Heart left ventricle (tissue), 13 donors: ENCODE measurements at regions not wholly inside any gene's neighbourhood (a gene's known extent, or its start where the extent isn't known, plus 50 kb on each side); places are given as distances from the start of the nearest gene placed in this dataset.

Experiments
- CTCF ChIP-seq, 12 donors: fragments of 200-600 bp; sonication (generic) in 4 of 12; IDR thresholded peaks; one replicate each; pipeline versions ENCODE4 v1.5.0 to v1.8.0; 2018 to 2022; ENCODE audit warnings: antibody characterized with exemption in 12 of 12, mild to moderate bottlenecking in 5 of 12
- POLR2A ChIP-seq, 2 donors: fragments of 450-650 bp; IDR thresholded peaks; one replicate each; pipeline ENCODE4 v1.6.1; 2017; ENCODE audit warnings: antibody characterized with exemption in 2 of 2, mild to moderate bottlenecking in 2 of 2, moderate library complexity in 2 of 2
- donor health status: ischemic (EF 13 %, LVEDD 7.1; RV severe dilation, severe dysfunction).
- donor health status: DM: no; HTN: yes; CAD: no.
- donor health status: DM: no; HTN: no; CAD: no.
- donor health status: ischemic (EF 25% LVEDD 6.9; RV normal size, moderate dysfunction).
- donor health status: ischemic (EF 25% LVEDD 5.7; RV mildly dilated, moderate dysfunction).
- donor health status: ischemic (EF 35%, LVEDD 5.7; RV mildly dilated, moderate dysfunction).
- donor health status: nonischemic (EF 11% LVEDD 7.7; RV severe dilation, severe dysfunction).
- donor health status: DM: yes; HTN: yes; CAD: no.
- donor health status: PGD.
- donor health status: ischemic (EF 29% LVEDD 5.4; RV normal size, mild dysfunction).
- donor health status: nonischemic (EF 23%, LVEDD 6.1; RV moderate dilation, normal function).

- TF ChIP-seq CTCF (IDR thresholded peaks at IDR 0.05), result no peak
- TF ChIP-seq POLR2A (IDR thresholded peaks at IDR 0.05), result no peak
Observed at GRCh38 chr5:164617290-164617689, 1111.9 kb downstream of the MAT2B start.
